Retina (tissue), 1 donor: ENCODE measurements at regions not wholly inside any gene's neighbourhood (a gene's known extent, or its start where the extent isn't known, plus 50 kb on each side); places are given as distances from the start of the nearest gene placed in this dataset.

Experiments
- DNase-seq: peaks from one replicate; pipeline ENCODE4 v3.0.0-alpha.2; 2016

DNA sequence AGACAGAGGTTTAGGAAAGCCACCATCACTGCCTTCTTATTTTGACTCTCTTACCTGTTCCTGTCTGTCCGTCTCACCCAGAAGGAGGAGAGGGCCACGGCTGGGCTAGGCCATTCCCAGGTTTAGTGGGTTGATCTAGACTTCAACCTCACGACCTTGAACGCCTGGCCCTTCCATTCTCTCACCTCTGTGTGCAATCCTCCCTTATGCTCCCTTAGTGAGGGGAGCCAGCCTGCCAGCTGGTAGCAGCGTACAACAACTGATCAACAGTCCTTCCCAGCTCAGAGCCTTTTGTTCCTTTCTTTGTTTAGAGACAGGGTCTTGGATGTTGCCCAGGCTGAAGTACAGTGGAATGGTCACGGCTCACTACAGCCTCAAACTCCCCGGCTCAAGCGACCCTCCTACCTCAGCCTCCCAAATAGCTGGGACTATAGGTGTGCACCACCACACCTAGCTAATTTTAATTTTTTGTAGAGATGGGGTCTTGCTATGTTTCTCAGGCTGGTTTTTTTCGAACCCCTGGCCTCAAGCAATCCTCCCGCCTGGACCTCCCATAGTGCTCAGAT lies 123.9 kb downstream of the ZNF664 start:
- DNase-seq = no peak

DNA sequence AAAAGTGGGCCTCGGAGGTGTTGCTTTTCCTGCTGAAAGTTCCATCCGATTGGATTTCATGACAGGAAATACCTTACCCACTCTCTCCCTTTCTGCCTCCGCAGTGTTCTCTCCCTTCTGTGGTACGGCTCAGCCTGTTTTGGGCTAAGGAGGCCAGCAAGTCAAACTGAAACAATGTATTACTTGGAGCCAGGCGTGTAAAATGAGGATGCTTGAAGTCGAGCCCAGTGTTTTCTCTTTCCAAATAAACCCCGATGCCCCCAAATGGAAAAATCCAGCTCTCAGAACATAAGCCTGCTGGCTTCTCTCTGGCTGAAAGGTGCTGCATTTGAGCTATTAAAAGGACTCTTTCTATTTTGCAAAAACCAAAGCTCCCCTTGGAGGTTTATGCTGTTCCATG lies 124.7 kb downstream of the ZNF664 start:
- no peak for DNase-seq

DNA sequence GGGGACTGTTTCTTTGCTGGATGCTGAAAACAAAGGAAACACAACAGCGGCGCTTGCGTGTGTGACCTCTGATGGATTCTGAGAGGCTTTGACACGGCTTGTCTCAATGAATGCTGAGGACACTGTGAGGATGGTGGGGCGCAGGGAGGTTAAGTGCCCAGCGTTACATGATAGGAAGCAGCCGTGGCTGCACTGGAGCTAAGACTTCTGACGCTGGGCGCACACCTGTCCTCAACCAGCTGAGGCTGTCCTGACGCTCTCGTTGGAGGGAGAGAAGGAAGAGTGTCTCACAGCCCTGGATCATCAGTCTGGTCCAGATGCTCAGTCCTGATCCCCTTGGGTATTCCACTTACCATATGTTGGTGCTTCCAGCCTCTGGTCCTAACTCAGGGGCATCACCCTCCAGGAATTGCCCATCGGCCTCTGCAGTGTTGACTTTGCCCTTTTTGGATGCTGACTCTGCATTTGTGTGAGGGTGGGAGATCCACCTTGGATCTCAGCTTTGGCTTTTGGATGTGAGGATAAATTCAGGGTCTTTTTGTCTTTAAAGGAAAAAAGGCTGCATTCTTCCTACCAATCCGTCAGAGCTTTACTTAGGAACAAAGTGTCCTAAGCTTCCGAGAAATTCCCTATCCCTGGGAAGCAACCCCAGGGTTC lies 125.2 kb downstream of the ZNF664 start:
- DNase-seq = peak; percentile 47

DNA sequence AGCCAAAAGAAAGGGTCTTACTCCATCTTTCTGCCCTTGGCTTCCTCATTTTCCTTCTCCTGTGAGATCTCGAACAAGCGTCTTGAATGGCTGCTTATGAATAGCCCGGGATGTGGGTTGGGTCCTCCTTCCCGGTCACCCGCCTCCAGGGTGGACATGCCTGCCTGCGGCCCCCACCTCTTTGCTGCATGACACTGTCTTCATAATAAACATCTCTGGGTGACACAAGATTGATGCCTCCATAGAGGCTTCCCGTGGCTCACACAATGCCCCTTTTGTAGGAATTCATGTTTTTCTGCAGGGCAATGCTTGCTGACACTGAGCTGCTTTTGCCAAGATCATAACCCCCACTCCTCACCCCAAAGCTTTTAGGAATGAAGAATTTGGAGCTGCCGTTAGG lies 125.9 kb downstream of the ZNF664 start:
- no peak for DNase-seq

DNA sequence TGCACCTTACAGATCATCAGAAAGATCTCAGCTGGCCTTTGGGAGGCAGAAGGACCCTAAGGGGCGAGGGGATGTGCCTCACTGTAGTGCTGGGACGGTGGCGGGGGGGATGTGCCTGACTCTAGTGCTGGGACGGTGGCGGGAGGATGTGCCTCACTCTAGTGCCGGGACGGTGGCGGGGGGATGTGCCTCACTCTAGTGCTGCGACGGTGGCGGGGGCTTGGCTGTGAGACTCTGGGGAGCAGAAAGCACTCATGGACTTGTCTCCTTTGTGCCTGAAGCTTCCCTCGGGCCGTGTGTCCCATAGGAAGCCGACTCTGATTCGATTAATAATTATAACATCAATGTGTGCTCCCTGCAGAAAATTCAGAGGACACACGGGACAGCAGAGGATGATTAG lies 126.6 kb downstream of the ZNF664 start:
- no peak for DNase-seq

DNA sequence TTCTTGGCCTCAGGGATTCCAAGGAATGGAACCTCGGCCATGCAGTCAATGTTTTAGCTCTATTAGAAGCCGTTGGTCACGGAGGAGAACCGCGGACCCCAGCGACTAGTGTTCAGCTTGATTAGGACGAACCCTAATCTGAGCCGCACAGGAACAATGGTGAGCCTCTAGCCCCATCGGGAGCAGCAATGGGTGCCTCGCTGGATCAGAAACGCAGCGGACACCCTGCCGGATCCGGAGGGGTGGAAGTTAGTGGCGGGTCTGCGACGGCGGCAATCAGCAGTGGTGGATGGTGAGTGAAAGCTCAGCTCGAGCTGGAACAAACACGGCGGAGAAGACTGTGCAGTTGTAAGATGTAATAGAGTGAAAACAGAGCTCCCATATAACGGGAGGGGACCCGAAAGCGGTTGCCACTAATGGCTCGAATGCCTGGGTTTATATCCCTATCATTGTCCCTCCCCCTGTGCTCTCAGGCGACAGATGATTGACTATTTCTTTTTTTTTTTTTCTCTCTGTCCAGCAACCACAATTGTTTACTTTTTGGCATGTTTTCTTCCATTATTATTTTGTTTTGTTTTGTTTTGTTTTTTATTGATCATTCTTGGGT lies 127.7 kb downstream of the ZNF664 start:
- DNase-seq = no peak

DNA sequence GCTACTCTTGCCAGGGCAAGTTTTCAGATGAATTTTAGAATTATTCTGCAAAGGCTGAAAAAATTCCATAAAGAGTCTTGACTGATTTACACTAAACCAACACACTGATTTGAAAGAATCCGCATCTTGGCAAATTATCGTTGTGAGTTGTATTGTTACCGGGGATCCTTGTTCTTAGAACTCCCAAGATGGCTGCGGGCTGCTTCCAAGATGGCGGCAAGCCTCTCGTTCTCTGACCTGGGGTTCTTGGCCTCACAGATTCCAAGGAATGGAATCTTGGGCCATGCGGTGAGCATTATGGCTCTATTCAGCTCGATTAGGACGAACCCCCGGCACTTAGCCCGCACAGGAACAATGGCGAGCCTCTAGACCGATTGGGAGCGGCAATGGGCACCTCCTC lies 132.5 kb downstream of the ZNF664 start:
- DNase-seq = no peak

DNA sequence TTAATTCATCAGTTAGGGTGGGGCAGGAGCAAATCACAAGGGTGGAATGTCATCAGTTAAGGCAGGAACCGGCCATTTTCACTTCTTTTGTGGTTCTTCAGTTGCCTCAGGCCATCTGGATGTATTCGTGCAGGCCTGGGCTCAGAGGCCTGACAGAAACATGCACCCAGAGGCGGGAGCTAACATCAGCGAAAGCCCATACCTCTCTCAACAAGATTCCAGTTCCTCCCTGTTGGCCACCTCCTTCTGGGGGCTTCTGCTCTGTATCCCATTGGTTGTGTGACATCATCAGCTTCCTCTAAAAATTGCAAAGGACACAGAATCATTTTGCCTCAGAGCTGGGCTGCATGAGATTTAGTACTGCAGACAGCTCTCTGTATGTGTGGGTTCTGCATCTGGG lies 134.3 kb downstream of the ZNF664 start:
- DNase-seq = no peak

DNA sequence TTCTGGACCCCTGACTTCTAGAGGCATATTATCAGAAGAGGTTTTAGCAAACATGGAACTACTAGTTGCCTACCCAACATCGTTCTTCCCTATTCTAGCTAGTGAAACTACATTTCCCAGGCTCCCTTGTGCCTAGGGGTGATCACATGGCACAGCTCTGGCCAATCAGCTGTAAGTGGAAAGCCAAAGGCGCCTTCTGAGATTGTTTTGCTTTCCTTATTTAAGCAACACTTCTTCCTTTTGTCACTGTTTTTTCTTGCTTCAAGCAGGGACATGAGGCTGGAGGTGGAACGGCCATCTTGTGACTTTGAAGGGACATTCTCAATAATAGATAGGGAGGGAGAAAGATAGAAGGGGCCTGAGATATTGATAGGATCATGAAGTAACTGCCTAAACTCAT lies 136.7 kb downstream of the ZNF664 start:
- no peak for DNase-seq

DNA sequence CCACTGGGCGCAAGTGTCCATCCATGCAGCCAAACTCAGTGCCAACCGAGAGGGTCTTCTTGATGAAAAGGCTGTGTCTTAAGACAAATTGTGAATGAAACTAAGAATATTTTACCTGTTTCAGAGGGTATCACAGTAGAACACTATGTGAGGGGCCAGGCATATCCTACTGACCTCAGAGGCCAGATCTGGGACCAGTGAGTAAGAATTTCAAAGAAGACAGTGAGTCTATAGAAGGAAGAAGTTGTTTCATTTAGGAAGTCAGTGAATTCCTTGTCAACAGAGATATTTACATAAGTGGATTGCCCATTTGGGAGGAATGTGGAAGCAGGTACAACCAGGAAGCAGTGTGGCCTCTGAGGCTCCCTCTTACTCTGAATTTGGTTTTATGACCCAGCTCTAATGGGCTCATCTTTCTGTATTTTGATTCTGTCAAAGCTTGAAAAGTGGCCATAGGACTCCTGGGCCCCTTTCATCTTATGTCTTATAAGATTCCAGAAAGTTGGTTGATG lies 137.4 kb downstream of the ZNF664 start:
- DNase-seq = no peak

DNA sequence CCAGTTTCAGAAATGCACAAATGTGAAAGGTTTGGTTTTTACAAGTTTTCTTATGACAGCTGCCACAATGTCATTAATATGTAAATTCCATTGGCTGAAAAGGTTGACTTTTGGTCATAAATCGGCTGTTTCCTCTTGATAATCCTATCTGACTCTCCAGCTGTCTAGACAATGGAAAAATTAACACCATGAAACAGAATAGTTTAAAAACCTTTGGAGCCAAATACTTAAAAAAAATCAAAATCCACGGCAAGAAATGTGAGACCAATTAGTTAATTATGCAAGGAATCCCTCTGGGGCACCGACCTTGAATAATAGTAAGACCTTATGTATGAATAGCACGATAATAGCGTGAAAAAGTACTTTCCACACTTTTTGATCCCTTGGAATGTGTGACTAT lies 138.0 kb downstream of the ZNF664 start:
- DNase-seq = no peak

DNA sequence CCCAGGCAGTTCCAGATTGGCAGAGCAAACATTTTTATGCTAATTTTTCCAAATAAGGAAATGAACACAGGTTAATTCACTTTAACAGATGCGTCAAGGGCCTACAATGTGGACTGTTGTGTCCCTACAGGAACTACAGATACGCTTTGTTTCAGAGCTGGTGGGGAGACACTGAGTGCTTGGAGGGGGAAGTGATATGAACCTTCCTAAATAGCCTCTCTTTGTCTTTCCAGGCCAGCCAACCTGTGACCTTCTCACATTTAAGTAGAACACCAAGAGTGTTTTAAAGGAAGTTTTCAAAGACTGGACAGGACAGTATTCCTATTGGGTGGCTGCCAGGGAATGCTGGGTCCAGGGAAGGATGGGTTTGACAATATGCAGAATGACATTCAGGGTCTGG lies 141.3 kb downstream of the ZNF664 start:
- no peak for DNase-seq

DNA sequence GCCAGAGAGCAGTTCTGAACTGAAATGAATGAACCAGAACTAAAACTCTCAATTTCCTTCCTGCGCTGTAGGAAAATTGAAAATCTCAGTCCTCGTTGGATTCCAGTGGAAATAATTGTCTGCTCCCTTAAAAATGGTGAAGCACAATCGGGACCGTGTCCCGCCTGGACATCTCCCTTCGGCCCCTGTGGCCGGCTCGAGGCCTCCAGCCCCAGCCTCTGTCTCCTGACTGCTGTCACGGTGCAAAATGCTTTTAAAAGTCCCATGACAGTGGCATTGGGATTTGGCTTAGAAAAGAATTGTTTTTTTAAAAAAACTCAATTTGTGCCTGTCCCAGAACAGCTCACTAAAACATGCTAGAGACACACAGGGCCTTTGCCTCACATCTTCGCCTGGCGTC lies 142.5 kb downstream of the ZNF664 start:
- no peak for DNase-seq

DNA sequence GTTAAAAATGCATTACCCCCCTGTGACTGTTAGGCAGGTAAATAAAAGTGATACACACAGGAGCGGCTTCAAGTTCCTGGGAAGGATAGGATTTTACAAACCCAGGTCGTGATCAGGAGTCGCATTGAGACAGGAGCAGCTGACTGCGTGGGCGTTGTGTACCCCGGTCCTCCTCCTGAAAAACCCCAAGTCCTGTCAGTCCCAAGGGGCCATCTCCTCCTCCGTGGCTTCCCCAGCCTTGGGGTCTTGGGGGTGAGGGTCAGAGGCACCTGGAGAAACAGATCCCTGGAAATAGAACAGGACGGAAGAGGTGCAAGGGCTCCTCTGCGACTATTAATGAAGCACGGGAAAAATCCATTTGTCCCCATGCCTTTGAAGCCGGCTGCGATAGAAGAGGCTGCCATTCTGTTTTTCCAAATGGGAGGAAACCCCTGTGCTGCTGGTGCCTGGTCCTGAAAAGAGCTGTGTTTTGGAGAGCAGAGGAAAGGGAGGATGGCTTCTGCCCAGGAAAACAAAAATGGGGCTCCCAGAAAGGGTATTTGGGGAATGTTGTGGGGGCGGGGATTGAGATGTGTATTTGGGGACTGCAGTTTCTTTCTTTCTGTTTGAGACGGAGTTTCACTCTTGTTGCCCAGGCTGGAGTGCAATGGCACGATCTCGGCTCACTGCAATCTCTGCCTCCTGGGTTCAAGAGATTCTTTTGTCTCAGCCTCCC lies 143.1 kb downstream of the ZNF664 start:
- DNase-seq = no peak

DNA sequence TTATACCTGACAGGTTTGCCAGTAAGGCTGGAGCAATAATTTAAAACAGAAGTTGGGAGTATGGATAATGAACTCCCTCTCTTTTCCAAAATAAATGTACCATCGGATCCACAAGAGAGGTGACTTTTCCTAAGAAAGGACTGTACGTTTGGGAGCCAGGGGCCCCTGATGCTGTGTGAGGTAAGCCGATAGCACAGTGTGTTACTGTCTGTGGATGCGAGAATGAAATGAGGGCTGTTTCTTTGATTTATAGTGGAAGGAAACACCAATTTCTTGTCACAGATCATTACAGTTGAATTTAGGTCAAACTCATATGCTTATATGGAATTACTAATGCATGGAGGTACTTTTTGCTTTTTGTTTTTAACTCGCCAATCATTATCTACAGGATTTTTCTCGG lies 147.7 kb downstream of the ZNF664 start:
- DNase-seq = no peak

DNA sequence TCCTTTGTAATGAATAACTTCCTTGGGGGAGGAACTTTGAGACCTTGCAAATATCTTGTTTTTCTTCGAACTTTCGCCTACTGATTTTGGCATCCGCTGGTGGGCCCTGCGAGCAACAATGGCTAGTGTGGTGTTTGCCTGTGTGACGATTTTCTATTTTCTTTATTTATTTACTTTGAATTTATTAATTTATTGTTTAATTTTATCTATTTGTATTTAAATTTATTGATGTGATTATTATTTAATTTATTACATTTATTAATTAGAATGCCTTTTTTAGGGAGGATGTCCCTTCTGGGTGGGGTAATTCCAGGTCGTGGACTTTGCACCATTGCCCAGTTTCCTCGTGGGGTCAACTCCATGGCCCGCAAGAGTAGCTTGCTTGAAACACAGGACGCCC lies 149.7 kb downstream of the ZNF664 start:
- DNase-seq = no peak

DNA sequence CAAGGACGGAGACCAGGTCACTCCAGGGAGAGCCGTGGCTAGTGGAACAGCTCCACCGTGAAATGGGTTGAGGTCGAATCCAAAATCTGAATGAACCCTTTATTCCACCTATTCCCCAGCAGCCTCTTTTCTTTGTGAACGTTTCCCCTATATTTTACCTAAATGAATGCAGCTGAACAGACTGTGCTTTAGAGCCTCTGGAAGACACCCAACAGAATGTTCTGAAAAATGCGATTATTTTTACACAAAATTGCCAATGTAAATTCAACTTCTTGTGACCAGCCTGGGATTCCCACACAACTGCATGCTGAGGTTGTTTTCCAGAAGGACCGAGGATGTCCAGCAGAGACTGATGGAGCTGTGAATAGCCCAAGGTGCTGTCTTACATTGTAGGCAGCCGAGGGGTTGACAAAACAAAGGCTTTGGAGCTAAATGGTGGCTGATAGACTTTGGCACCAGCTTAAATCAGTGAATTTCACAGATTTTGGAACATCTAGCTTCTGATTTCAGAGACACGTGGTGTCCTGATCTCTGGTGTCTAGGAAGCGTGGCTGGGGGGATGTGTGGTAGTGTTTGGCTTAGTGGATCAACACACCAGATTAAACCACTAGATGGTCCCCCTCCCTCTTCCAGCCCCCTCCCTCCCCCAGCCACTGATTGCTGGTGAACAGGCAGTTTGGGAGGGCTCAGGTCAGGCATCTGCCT lies 150.4 kb downstream of the ZNF664 start:
- no peak for DNase-seq

DNA sequence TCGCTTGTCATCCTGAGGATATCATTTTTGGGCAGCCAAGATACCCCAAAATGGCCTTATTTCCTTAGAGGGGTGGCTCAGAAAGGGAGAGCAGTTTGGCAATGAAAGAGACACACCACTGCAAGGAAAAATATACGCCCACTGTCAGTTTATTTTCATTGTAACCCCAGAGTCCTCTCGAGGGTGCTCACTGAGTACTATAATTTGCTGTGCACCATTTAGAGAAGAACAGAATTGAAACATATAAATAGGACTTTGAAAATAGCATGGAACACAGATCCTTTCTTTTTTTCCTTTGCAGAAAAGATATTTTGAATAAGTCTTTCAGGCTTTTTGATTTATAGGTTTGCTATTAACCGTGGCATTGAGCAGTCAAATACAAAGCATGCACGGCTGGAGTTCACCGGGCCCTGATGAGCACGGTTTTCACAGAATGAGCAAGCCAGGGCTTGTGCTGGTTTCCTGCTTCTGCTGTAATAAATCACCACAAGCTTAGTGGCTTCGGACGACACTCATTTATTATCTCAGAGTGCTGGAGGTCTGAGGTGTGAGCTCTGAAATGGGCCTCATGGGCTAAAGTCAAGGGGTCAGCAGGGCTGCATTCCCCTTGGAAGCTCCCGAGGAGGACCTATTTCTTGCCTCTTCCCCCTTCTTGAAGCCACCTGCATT lies 152.3 kb downstream of the ZNF664 start:
- DNase-seq = no peak

DNA sequence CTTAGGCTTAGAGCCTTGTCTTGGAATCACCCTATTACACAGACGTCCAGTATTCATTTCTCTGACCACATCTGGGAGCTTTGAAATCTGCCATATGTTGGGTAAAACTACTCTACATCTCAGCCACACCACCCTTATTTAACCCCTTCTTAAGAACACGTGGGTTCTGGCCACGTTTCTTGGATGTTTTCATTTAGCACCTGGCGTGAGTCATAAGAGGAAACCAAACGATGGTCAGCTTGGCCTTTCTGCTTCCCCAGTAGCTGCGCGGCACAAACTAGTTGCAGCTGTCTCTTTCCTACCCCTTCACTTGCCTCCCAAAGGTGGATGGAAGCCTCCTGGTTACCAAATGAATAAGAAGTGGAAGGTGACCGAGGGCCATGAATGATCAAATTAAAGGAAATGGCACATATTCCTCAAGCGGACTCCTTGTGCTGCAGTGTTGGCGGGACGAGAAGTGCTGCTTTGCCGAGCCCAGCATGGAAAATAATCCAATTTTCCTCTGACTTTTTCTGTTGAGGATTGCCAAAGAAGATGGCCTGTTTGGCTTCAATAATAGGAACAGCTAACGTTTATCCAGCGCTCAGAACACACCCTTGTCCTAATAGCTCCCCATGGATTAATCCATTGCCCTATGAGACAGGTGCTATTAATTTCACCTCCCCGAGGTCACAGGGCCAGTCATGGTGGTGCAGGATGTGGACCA lies 154.1 kb downstream of the ZNF664 start:
- no peak for DNase-seq

DNA sequence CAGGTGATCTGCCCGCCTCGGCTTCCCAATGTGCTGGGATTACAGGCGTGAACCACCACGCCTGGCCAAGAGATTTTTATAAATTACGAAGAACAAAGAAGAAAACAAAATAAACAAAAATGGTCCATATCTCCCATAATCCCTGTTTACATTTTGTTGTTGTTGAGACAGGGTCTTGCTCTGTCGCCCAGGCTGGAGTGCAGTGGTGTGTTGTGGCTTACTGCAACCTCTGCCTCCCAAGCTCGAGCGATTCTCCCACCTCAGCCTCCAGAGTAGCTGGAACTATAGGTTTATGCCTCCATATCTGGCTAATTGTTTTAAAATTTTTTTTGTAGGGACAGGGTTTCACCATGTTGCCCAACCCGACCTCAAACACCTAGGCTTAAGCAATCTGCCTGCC lies 156.1 kb downstream of the ZNF664 start:
- DNase-seq = no peak

DNA sequence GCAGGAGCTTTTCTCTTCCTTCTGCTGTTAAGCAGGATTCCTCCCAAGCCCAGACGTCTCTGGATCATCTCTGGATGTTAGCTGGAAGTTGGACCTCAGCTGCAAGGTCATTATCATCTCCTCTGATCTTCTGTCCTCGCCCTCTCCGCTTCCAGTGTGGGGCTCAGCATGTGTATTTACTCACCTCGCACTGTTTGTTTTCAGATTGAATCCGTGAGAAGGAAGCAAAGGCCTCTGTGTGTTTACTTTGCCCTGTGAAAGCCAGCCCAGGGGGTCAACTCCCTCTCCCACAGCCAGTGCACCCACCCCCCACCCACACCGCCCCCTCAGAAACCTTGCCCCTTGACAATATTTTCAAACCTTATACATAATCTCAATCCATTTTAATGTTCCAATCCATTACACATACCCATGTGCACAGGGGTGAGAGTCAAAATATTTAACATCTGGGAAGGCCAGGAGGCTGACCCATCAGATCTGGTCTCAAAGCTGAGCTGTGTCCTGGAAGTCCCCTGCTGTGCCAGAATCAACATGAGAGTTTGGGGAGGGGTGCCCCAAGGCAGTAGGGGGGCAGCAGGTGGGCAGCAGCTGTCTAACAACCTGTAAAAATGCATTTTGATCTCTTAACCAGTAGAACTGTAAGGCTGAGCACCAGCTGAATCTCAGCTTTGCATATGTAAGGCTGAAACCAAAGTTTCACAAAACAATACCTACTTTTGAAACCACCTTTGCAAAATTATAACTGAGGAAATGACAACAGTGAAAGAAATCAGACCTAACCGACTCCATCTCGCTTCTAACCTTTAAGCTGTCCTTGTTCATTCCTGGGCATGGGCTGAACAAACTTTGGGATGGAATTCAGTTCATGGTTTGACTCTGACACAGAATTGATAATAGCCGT lies 157.9 kb downstream of the ZNF664 start:
- DNase-seq = no peak
